Smooth muscle cell of the brain vasculature (primary cell): ENCODE measurements at regions not wholly inside any gene's neighbourhood (a gene's known extent, or its start where the extent isn't known, plus 50 kb on each side); places are given as distances from the start of the nearest gene placed in this dataset.
"Not testable (repeated sequence)": the region's sequence is repeated elsewhere in the genome, so short reads cannot be mapped to it uniquely, and the experiment has no call there.

Experiments
- DNase-seq: peaks from one replicate; pipeline ENCODE4 v3.0.0-alpha.2; 2012; ENCODE audit warnings: low read depth, low spot score

- no peak for DNase-seq
Measured at GRCh38 chr6:106884576-106884975, 90.0 kb downstream of the CD24 start.

DNA sequence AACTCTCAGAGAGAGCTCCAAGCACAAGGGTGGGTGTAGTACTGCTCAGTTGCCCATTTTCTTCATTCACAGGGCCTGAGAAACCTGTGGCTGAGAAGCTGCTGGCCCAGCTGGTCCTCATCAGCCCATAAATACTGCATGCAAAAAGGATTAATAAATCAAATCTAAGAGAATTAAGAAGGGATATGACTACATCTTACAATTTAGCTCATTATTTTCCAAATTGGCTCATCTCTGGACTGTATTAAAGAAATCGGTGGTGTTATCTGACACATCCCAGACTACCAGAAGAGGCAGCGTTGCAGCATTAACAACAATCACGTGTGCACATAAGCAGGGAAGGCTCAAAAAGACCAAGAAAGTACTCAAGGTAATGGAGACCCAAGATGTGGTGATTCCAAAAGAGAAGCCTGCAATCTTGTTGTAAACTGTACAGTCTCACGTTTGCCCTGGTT, 90.7 kb downstream of the CD24 start:
- DNase-seq, result no peak

- DNase-seq, result no peak
Measured at GRCh38 chr6:106882601-106883518, 91.7 kb downstream of the CD24 start.

DNA sequence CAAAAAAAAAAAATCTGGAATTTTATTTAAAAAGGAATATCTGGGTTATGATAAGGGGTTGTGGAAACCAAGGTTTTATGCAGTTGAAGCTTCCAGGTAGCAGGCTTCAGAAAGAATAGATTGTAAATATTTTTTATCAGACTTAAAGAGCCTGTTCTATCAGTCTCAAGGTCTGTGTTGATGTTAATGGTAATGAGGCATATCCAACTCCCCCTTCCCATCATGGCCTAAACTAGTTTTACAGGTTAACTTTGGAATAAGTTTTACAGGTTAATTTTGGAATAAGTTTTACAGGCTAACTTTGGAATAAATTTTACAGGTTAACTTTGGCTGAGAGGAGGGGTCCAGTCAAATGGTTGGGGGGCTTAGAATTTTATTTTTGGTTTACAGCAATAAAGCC, 92.4 kb downstream of the CD24 start:
- DNase-seq, result no peak

DNA sequence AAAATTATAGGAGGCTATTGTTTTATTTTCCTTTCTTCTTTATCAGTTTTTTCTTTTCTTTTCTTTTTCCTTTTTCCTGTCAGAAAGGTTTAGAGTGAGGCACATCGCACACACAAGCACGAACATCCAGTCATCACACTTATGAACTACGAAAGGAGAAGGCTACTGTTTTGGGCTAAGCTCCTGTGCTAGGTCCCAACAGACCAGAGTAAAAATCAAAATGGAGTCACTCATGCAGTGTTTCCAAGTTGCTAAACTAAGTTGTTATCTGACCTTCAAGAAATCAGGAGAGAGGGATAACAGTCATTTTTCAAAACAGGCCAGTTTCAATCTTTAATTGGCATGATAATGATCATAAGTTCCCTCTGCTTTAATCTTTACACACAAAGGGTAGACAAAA, 93.6 kb downstream of the CD24 start:
- DNase-seq, result no peak

GRCh38 chr6:106875782-106876321, 98.7 kb downstream of the CD24 start:
- no peak for DNase-seq

GRCh38 chr6:106874481-106874880, 100.0 kb downstream of the CD24 start:
- DNase-seq, result no peak

GRCh38 chr6:106872049-106872448, 102.5 kb downstream of the CD24 start:
- DNase-seq, result no peak

DNA sequence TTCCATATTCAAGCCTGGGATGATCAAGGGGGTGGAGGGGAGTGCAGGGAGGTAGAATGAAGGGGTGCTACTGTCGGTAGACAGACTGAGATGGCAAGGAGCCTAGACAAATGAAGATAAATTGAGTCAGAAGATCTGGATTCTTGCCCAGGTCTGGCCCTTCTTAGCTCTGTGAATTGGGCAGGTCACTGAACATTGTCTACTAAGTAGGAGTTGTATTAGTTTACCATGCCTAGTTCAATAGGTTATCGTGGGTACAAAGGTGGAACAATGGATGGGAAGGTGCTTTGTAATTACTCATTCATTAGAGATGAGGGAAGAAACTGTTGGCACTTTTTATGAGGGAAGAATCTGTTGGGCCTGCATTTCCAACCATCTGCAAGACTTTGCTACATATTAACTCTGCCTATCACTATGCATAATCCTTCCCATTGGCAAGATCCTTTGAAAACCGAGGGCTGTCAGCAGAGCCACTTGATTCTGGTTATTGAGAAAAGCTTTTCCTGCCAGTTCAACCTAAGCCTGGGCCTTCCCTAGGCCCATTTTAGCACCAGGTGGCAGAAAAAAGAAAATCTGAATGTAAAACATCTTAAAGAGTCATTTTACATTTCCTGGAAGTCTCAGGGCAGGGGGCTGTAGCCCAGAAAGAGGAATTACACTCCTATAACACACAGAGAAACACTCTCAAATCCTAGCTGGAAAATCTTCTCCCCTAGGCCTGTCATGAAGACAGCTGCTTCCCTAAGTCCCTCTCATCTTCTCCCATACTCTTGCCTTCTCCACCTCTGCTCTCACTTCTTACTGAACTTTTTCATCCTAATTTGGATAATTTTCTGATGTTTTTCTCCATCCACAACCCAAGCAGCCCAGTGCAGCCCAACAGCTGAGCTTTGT, 103.5 kb downstream of the CD24 start:
- DNase-seq, result no peak

DNA sequence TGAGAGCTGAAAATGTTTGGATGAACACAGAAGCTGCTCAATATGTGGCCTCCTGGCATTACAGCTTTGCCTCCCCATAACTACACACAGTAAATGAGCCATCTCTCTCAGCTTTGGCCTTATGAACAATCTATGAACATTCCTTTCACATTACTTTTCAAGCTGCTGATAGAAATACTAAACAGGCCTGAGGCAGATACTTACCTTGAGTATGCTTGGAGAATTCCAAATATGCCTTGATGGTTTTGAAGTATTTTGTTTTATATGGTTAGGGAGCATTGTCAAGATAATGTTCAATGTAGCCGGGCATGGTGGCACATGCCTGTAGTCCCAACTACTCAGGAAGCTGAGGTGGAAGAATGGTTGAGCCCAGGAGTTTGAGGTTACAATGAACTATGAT, 104.5 kb downstream of the CD24 start:
- DNase-seq, result no peak

DNA sequence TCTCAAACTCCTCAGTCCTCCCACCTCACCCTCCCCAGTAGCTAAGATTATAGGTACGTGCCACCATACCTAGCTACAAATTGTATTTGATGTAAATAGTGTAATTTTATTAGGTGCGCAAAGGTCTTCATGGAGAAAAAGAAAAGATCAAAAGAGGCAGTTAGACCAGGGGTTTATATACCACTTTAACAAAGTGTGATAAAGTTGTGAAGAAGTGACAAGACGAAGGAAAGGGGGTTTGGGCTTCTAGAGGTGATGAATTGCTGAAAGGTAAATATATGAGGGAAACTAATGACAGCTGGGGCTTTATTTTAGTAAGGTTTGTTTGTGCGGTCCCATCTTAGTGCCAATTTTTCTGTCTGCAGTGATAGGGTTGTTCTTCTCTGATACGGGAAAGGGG, 105.3 kb downstream of the CD24 start:
- no peak for DNase-seq

- no peak for DNase-seq
Measured at GRCh38 chr6:106866875-106867658, 107.5 kb downstream of the CD24 start.

DNA sequence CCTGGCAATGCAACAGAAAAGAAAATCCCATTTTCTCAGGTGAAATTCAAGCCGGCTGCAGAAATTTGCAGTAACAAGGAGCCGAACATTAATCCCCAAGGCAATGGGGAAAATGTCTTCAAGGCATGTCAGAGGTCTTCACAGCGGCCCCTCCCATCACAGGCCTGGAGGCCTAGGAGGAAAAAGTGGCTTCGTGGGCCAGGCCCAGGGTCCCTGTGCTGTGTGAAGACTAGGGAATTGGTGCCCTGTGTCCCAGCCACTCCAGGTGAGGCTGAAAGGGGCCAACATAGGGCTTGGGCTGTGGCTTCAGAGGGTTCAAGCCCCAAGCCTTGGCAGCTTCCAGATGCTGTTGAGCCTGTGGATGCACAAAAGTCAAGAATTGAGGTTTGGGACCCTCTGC, 111.7 kb downstream of the CD24 start:
- DNase-seq, result no peak

GRCh38 chr6:106860940-106861339, 113.6 kb downstream of the CD24 start:
- no peak for DNase-seq

- DNase-seq, result no peak
Measured at GRCh38 chr6:106858653-106859092, 115.9 kb downstream of the CD24 start.

DNA sequence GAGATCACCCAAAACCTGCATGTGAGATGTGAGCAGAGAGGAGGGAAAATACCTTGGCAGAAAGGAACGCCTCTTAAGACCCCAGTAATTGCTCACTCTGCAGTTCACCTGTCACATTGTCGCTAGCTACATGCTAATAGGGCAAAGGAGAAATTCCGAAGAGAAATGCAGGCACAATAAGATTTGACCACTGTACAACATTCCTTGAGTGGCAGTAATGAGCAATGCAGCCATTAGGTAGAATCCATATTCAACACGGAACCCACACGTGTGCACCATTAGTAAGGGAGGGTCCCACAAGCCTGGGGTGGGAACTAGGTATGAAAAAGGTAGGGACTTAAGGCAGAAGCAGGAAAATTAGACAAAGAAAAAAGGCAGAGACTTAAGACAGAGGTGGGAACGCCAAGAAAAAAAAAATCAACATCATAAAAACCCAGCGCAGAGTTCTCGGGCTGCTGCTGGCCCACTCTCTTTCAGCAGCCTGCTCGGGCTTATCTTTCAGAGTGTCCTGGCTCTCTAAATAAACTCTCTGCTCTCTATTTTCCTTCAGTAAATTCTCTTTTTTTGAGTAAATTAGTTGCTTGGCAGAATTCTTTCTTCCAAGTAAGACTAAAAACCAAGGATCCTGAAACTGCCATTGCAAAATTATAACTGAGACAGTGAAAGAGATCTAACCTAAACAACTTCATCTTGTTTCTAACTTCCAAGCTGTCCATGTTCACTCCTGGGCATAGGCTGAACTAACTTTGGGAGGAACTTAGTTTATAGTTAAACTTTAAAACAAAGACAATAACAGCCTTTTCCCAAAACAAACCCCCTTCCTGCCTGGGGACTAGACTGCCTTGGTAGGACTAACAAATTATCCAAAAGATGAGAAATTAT, 116.5 kb downstream of the CD24 start:
- DNase-seq, result no peak

DNA sequence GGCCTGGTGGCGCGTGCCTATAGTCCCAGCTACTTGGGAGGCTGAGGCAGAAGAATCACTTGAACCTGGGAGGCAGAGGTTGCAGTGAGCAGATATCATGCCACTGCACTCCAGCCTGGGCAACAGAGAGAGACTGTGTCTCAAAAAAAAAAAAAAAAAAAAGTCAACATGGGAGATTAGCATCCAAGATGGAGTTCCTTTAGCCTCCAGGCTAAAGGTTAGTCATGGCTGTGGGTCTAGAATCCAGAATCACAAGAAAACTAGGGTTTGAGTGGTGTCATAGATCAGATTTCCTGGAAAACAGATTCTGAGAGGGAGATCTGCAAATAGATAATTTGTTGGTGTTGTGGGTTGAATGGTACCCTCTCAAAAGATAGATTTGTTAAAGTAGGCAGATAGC, 117.2 kb downstream of the CD24 start:
- DNase-seq, result not testable (repeated sequence)

DNA sequence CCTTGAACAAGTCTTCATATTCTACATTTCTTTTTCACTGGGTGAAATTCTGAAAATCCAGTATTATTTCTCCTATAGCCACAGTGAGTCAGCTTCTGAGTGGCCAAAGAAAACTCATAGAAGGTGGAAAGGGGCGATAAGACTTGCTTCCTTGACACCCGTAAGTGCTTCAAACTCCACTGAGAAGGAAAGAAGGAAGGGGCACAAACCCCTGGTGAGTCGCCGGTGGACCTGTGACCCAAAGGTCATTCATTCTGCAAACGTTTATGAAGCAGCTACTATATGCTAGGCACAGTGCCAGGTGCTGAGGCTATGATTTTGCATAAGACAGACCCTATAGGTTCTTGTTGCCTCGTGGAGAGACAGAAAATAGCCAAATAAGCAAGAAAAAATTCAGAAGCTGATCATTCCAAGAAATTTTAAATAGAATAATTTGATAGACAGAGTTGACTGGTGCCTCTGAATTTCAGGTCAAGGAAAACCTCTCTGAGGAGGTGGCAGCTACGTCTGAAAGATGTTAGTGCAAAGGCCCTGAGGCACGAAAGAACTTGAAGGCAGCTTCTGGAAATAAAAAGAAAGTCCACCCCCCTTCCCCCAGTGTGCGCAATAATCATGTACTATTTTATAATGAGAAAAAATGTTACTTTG, 118.2 kb downstream of the CD24 start:
- no peak for DNase-seq

DNA sequence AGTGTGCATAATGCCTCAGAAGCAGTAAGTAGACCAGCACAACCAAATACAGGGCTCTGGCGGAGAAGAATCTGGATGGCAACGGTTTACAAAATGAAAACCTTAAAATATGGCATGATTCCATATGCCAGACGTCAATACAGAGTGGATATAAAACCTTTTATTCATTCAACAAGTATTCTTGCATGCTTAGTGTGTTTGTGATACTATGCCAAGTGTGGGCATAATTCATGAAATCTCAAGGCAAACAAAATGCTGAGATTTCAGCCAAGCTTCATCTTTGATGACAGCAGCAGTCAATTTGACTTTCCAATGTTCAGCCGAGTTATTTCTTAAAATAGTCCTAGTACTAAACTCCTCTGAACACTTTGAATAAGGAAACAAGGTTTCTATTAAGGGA, 119.4 kb downstream of the CD24 start:
- DNase-seq, result no peak
